IPS-18c (cell line): ENCODE measurements at regions not wholly inside any gene's neighbourhood (a gene's known extent, or its start where the extent isn't known, plus 50 kb on each side); places are given as distances from the start of the nearest gene placed in this dataset.

Source experiments
- H3K4me3 ChIP-seq: 2 replicates; pipeline ENCODE4 v1.7.0; 2013; ENCODE audit warnings: low read depth, mild to moderate bottlenecking, low read length, moderate library complexity; ENCODE audit not compliant: insufficient read depth
- H3K9me3 ChIP-seq: one replicate; pipeline ENCODE4 v1.6.1; 2013; ENCODE audit warnings: mild to moderate bottlenecking, low read length, moderate library complexity; ENCODE audit not compliant: control insufficient read depth, insufficient read depth

- H3K4me3 ChIP-seq: no peak overlapping the region
- H3K9me3 ChIP-seq: no peaks in the 10 kb centered on the region
Observed at GRCh38 chr3:107323723-107324122, 53.5 kb upstream of the CCDC54 start.

GRCh38 chr3:107325446-107325845 is 51.8 kb upstream of the CCDC54 start:
- Histone ChIP-seq H3K4me3 (no peak overlapping the region), H3K9me3 (no peaks in the 10 kb centered on the region)
